Fibroblast of skin of scalp (primary cell): ENCODE measurements at regions not wholly inside any gene's neighbourhood (a gene's known extent, or its start where the extent isn't known, plus 50 kb on each side); places are given as distances from the start of the nearest gene placed in this dataset.
A peak's percentile ranks its signal among the peaks of the same experiment; 100 is the strongest.
"Not testable (repeated sequence)": the region's sequence is repeated elsewhere in the genome, so short reads cannot be mapped to it uniquely, and the experiment has no call there.

Experiments used
- DNase-seq: peaks from one replicate; pipeline ENCODE4 v3.0.0-alpha.2; 2013

- DNase-seq, result no peak
Observed at GRCh38 chr2:145415151-145415550, 895.2 kb upstream of the ZEB2 start.

DNA sequence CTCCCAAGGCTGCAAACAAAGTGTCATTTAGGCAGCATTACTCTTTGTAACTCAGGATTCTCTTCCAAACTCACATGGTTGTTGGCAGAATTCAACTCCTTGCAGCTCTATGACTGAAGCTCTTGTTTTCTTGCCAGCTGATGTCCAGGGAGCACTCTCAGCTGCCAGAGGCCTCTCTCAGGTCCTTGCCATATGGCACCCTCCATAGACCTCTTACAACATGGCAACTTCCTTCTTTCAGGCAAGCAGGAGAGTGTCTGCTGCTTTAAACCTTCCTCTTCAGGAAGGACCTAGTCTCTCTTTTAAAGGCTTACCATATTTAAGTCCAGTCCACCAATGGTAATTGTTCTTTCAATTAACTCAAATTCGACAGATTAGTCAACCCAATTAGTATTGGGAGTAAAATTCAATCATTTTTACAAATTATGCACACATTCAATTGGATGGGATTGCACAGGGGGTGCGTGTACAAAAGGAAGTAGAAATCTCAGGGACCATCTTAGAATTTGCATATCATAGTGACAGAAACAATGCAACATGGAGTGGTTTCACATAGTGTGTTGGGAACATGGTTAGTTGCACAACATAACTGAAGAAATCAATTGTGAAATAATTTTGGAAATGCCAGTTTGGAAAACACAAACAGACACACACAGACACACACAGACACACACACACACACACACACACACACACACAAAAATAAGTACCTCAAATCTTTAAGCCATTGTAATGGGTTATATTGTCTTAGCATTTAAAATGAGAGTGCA is 893.5 kb upstream of the ZEB2 start:
- DNase-seq, result no peak

GRCh38 chr2:145412155-145412554 is 892.2 kb upstream of the ZEB2 start:
- DNase-seq, result no peak

GRCh38 chr2:145411493-145411892 is 891.6 kb upstream of the ZEB2 start:
- DNase-seq, result no peak

GRCh38 chr2:145410086-145410485 is 890.2 kb upstream of the ZEB2 start:
- peak; percentile 76 for DNase-seq

DNA sequence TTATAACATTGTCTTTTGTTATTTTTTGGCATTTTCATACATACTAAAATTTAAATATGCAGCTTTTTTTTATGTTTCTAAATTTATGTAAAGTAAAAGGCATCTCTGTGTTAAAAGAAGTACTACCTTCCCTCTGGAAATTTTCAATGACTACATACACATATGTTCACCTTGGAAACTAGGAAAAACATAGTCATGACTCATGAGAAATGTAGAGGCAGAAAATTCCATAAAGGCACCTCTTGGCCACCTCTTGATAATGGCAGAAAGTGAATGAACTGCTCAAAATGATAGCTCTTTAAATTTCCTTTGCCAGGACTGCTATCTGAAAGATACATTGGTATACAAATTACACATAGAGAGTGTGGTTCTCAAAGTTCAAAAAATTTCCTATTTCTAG is 889.1 kb upstream of the ZEB2 start:
- DNase-seq, result no peak

- DNase-seq, result peak; percentile 63
Observed at GRCh38 chr2:145404690-145405089, 884.8 kb upstream of the ZEB2 start.

DNA sequence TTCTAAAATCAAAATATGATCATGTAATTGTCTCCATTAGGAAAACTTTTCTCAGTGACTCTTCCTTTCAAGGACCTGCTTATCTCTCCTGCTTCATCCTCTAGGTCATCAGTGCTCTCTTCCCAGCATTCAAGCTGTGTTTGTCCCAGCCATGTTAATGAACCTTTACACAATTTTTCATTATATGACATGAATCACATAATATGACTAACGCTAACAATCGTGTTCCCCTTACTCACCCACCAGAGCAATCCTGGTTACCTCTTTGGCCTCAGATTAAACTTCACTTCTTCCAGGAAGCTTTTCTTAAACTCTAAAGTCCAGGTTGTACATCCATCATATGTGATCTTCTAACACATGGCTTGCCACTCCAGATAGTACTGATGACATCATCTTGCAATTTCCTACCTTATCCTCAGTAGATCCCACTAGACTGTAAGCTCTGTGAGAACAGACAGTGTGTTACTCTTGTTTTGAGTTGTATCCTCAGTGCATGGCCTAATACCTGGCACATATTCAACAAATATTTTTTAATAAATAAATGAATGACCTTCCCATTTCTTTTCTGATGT is 882.9 kb upstream of the ZEB2 start:
- no peak for DNase-seq

- peak; percentile 18 for DNase-seq
Observed at GRCh38 chr2:145399131-145399530, 879.2 kb upstream of the ZEB2 start.

- no peak for DNase-seq
Observed at GRCh38 chr2:145394181-145394580, 874.3 kb upstream of the ZEB2 start.

DNA sequence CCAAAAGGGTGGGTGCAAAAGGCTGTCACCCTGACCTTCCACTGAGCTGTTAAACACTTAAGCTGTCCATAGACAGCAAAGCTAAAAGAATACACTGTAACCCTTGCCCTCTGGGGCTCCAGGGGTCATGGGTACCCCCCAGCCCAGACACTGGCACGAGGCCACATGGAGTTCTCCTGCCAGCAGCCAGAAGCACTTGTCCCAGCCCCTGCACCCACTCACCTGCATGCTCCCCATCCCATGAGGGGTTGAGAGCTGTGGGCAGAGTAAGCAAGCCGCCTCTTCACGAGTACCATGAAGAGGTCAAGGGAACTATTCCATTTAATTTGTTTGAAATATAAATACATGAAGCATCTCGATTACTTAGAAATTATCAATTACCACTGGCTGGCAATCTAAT is 867.1 kb upstream of the ZEB2 start:
- DNase-seq, result no peak

DNA sequence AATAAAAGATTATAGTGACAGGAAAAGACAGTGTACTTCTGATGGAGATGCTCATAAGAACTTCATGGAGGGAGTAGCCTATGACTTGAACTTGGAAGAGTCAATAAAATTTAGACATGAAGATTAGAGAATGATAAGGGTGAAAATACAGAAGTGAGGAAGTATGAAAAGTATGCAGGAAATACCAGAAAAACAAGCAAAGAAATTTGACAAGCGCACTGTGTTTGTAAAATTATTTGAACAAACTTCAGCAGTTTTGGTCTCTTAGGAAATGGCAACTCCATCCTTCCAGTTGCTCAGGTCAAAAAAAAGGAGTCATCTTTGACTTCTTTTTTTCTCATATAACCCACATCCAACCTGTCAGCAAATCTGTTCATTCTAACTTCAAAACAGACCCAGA is 864.0 kb upstream of the ZEB2 start:
- DNase-seq, result no peak

- DNase-seq, result peak; percentile 90
Observed at GRCh38 chr2:145380436-145381017, 860.6 kb upstream of the ZEB2 start.

DNA sequence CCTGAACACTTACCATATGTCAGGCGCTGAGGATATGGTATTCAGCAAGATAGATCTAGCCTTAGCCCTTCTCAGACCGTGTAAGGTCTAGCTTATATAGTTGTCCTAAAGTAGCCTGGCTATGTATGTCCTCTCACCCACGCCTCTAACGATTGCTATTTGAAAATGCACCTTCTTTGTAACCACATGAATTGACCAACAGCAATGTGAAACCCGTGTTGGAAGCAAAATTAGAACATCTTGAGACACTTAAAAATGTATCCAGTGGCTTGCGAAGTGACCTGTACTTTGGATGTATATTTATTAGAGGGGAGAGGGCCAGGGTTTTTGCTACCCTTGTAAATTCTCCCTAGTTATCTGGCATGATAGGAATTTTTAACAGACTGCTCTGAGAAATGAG is 860.0 kb upstream of the ZEB2 start:
- no peak for DNase-seq

- no peak for DNase-seq
Observed at GRCh38 chr2:145374165-145374564, 854.2 kb upstream of the ZEB2 start.

GRCh38 chr2:145367334-145367733 is 847.4 kb upstream of the ZEB2 start:
- not testable (repeated sequence) for DNase-seq

DNA sequence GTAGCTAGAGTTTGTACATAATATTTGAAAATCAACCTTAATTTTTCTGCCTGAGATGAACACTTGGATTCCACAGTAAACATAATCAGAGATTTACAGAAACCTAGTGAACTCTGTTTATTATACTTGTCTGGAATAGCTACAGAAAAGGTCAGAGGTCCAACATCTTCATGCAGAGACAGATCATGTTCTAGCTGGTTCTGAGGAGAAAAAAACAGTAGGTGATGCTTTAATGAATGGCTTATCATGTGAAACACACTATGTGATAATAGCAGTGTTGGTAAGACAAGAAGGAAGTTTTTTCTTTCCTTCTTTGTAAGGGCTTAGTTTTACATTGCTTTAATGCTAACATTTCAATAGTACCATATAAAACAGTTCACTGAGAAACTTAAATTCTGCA is 846.4 kb upstream of the ZEB2 start:
- DNase-seq, result no peak

GRCh38 chr2:145360129-145360790 is 840.3 kb upstream of the ZEB2 start:
- no peak for DNase-seq

DNA sequence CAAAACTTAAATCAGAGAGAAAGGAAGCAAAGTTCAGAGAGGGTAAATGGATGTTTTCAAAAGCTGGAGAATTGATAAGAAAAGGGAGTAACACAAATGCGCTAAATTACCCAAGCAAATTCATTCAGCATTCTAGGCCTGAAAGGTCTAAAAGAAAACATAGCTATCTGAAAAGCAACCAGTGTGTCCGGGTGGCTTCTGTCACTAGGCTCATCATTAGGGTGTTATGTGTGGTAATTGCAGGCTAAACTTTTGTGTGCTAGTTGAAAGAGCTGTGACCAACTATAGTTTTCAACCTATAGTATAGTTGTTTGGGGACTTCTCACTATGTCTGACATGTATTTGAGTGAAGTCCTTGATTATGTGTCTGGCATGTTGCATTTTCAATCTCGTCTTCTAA is 839.6 kb upstream of the ZEB2 start:
- no peak for DNase-seq

DNA sequence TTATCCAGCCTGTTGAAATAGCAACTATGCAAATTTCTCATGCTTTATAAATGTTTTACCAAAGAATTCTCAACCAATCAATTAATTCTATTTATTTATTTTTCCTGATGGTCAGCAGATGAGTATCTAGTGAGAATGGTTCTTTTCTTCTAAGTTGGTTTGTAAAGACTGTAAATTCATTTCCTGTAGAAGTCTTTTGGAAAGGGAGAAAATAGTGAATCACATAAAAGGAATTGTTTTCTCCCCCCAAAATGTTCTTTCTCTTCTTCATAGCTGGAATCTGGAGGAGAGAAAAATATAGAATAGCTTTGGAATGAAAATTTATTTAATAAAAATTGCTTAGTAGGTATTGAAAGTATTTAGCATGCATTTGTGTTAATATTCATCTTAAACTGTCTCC is 836.1 kb upstream of the ZEB2 start:
- peak; percentile 73 for DNase-seq

- no peak for DNase-seq
Observed at GRCh38 chr2:145352484-145352883, 832.6 kb upstream of the ZEB2 start.

DNA sequence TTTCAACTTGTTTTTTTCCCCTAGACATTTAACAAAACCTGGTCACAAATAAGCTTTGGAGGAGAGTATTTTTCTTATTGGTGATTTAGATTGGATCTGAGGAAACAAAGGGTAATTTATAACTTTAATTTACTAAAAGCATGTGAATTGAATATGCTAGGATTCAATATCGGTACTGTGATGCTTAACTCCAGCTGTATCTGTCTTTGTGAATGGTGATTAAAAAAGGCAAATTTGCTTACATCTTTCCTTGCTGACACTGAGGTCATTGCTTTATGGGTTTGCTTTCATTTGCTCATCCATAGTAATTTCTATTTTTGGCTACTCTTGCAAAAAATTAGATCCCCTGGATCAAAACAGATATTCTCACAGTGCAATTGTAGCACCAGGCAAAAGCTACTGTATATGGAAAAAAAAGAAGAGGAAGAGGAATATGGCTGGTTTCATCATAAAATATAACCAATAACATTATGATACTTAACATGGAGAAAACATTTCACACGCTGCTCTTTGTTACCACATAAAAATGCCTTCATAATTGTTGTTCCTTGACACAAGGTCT is 832.0 kb upstream of the ZEB2 start:
- no peak for DNase-seq

DNA sequence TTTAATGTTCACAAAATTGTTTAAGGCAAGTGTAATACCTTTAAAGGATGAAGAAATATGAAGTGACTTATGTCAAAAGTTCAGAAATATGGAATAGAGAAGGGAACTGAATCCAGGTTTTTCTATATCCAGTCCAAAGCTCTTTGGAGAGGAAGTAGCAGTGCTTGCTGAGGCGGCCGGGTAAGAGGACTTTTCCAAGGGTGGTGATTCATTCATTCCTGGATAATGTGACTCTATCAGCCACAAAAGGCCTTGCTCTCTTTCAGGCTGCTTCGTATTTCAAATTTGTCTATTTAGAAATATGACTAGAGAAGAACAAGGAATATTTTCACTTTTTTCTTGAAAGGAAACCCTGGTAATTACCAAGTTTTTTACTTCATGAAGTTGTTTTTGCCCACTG is 830.1 kb upstream of the ZEB2 start:
- peak; percentile 64 for DNase-seq
